BJ (cell line): ENCODE measurements at regions not wholly inside any gene's neighbourhood (a gene's known extent, or its start where the extent isn't known, plus 50 kb on each side); places are given as distances from the start of the nearest gene placed in this dataset.
"Not testable (repeated sequence)": the region's sequence is repeated elsewhere in the genome, so short reads cannot be mapped to it uniquely, and the experiment has no call there.

Source experiments
- CTCF ChIA-PET: fragments of 350-600 bp; formaldehyde crosslinking; extraction: SDS; loops from one replicate; lab custom pipeline; 2021; ENCODE audit warnings: antibody characterized with exemption, inconsistent platforms; lab: Yijun Ruan, JAX
- POLR2A ChIA-PET: fragments of 300-600 bp; sonication (Branson Sonifier 250); formaldehyde crosslinking; extraction: SDS; loops from one replicate; lab custom pipeline; 2021; ENCODE audit warnings: antibody characterized with exemption; lab: Charles Lee
- DNase-seq: peaks from one replicate; pipeline ENCODE4 v3.0.0-alpha.2; 2011; ENCODE audit warnings: low read depth
- H3K27me3 ChIP-seq: 2 replicates; pipeline ENCODE4 v1.6.0; 2011; ENCODE audit warnings: low read length; ENCODE audit not compliant: control insufficient read depth, insufficient read depth
- H3K36me3 ChIP-seq: 2 replicates; pipeline ENCODE4 v1.5.1; 2011; ENCODE audit warnings: low read length; ENCODE audit not compliant: control insufficient read depth, insufficient read depth
- H3K4me3 ChIP-seq: 2 replicates; pipeline ENCODE4 v1.5.1; 2011; ENCODE audit warnings: low read depth, mild to moderate bottlenecking, control low read depth, low read length
- TF ChIP-seq, protein P1 (sequence below): IDR thresholded peaks from 2 replicates; pipeline ENCODE4 v1.5.1; 2011; ENCODE audit warnings: low read depth, mild to moderate bottlenecking, control low read depth, inconsistent platforms, low read length, moderate library complexity; ENCODE audit not compliant: insufficient read depth

DNA sequence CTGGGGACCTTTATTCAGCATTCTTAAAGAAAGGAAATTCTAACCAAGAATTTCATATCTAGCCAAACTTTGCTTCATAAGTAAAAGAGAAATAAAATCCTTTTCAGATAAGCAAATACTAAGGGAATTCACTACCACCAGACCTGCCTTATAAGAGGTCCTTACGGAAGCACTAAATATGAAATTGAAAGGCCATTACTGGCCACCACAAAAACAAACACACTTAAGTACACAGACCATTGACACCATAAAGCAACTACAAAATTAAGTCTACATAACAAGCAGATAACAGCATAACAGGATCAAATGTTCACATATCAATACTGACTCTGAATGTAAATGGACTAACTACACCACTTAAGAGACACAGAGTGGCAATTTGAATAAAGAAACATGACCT is 361.4 kb upstream of the POU5F2 start:
- H3K27me3 ChIP-seq, result no peaks in the 10 kb centered on the region
- H3K4me3 ChIP-seq, result no peak overlapping the region
- TF ChIP-seq, protein P1, sequence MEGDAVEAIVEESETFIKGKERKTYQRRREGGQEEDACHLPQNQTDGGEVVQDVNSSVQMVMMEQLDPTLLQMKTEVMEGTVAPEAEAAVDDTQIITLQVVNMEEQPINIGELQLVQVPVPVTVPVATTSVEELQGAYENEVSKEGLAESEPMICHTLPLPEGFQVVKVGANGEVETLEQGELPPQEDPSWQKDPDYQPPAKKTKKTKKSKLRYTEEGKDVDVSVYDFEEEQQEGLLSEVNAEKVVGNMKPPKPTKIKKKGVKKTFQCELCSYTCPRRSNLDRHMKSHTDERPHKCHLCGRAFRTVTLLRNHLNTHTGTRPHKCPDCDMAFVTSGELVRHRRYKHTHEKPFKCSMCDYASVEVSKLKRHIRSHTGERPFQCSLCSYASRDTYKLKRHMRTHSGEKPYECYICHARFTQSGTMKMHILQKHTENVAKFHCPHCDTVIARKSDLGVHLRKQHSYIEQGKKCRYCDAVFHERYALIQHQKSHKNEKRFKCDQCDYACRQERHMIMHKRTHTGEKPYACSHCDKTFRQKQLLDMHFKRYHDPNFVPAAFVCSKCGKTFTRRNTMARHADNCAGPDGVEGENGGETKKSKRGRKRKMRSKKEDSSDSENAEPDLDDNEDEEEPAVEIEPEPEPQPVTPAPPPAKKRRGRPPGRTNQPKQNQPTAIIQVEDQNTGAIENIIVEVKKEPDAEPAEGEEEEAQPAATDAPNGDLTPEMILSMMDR, result no peak
- no peaks in the 10 kb centered on the region for H3K36me3 ChIP-seq
- DNase-seq, result no peak
- ChIA-PET POLR2A (no interaction called here), CTCF (no interaction called here)

DNA sequence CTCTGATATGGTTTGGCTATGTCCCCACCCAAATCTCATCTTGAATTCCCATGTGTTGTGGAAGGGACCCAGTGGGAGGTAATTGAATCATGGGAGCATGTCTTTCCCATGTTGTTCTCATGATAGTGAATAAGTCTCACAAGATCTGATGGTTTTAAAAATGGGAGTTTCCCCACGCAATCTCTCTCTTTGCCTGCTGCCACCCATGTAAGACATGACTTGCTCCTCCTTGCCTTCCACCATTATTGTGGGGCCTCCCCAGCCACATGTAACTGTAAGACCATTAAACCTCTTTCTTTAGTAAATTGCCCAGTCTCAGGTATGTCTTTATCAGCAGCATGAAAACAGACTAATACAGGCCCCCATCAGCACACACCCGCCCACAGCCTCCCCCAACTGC is 356.0 kb upstream of the POU5F2 start:
- H3K36me3 ChIP-seq, H3K4me3 ChIP-seq, POLR2A ChIA-PET, DNase-seq, H3K27me3 ChIP-seq: not testable (repeated sequence)
- CTCF ChIA-PET, result interaction anchor here (0.6 kb wide), 1 partner anchor 710 kb away, joined by 3 read pairs; no protein-coding TSS in a partner anchor

DNA sequence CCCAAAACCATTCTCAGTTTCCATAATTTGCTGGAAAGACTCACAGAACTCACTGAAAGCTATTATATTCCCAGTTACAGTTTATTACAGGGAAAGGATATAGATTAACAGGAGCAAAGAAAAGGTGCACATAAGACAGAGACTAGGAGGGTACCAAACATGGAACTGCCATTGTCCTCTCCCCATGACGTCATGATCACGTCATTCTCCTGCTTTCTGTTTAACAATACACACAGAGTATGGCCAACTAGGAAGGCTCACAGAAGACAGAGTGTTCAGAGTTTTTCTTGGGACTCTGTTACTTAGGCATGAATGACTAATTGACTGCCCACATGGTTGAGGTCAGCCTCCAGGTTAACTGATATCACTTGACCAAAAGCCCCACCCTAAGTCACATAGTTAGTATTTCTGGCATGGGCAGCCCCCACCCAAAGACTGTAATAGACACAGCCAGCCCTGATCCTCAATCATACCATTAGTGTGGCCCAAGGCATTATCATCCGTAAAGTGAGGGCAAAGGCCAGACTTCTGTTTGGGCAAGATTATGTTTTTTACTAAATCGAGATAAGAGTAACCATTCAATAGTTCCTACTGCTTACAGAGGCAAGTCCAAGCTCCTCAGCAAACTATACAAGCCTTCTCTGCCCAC is 353.5 kb upstream of the POU5F2 start:
- no peak overlapping the region for H3K4me3 ChIP-seq
- no peaks in the 10 kb centered on the region for H3K27me3 ChIP-seq
- TF ChIP-seq, protein P1, result no peak
- no peaks in the 10 kb centered on the region for H3K36me3 ChIP-seq
- ChIA-PET CTCF (no interaction called here), POLR2A (no interaction called here)
- DNase-seq, result no peak

DNA sequence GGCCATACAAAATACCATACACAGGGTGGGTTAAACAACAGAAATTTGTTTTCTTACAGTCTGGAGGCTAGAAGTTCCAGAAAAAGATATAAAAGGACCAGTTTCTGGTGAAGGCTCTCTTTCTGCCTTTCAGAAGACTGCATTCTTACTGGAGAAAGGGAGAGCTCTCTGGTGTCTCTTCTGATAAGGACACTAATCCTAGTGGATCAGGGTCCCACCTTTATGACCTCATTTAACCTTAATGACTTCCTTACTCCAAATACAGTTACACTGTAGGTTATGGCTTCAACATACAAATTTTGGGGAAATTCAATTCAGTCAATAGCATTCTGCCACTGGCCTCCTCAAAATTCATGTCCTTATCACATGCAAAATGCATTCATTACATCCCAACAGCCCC is 351.9 kb upstream of the POU5F2 start:
- CTCF ChIA-PET, result no interaction called here
- no peak for DNase-seq

DNA sequence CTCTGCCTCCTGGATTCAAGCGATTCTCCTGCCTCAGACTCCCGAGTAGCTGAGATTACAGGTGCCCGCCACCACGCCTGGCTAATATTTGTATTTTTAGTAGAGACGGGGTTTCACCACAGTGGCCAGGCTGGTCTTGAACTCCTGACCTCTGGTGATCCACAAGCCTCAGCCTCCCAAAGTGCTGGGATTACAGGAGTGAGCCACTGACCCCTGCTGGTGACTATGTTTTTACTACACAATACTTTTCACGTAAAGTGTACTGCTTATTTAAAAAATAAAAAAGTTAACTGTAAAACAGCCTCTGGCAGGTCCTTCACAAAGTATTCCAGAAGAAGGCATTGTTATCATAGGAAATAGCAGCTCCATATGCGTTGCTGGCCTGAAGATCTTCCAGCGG is 345.2 kb upstream of the POU5F2 start:
- CTCF ChIA-PET, result interaction anchor here (1.1 to 2.4 kb wide), 4 partner anchors 9 to 37 kb away, joined by 3 to 9 read pairs (median 4); no protein-coding TSS in a partner anchor
- H3K4me3 ChIP-seq, DNase-seq, H3K27me3 ChIP-seq, POLR2A ChIA-PET, H3K36me3 ChIP-seq: not testable (repeated sequence)

More for the DNA sequence above, 351.9 kb upstream of the POU5F2 start:
- TF ChIP-seq, protein P1, result no peak
- POLR2A ChIA-PET, result no interaction called here
- H3K4me3 ChIP-seq, result no peak overlapping the region
- H3K36me3 ChIP-seq, result no peaks in the 10 kb centered on the region
- no peaks in the 10 kb centered on the region for H3K27me3 ChIP-seq

DNA sequence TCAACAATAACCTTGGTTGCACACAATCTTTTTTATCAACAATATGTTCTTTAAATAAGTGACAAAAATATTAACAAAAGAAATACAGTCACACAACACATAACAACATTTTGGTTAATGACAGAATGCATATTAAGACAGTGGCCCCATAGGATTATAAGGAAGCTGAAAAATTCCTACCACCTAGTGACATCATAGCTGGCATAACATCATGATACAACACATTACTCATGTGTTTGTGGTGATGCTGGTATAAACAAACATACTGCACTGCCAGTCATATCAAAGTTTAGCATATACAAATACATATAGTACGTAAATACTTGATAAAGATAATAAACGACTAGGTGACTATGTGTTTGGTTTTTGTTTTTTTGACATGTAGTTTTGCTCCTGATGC is 344.8 kb upstream of the POU5F2 start:
- TF ChIP-seq, protein P1, result no peak
- POLR2A ChIA-PET, result no interaction called here
- H3K4me3 ChIP-seq, result no peak overlapping the region
- CTCF ChIA-PET, result interaction anchor here (1.5 to 2.4 kb wide), 2 partner anchors 9 to 14 kb away, joined by 4 to 9 read pairs; no protein-coding TSS in a partner anchor
- H3K36me3 ChIP-seq, result no peaks in the 10 kb centered on the region
- no peak for DNase-seq
- H3K27me3 ChIP-seq, result no peaks in the 10 kb centered on the region
